ENCODE measurements at regions not wholly inside any gene's neighbourhood (a gene's known extent, or its start where the extent isn't known, plus 50 kb on each side); places are given as distances from the start of the nearest gene placed in this dataset.

GRCh38 chr22:27433585-27434190 is 367.9 kb downstream of the MN1 start:
- DNase-seq (ENCODE audit: low spot score), result no peak
- intact Hi-C loops (cut with DNase I), result no loop called here

- DNase-seq (ENCODE audit: low spot score), result no peak
- intact Hi-C loops (cut with DNase I), result no loop called here
These were observed 366.7 kb downstream of the MN1 start for GRCh38 chr22:27434898-27435297.

- DNase-seq (ENCODE audit: low spot score), result peak; percentile 88
- intact Hi-C loops (cut with DNase I), result no loop called here
These were observed 365.5 kb downstream of the MN1 start for GRCh38 chr22:27435844-27436576.

GRCh38 chr22:27436591-27436990 is 365.0 kb downstream of the MN1 start:
- DNase-seq (ENCODE audit: low spot score), result no peak
- intact Hi-C loops (cut with DNase I), result no loop called here

- no peak for DNase-seq (ENCODE audit: low spot score)
- intact Hi-C loops (cut with DNase I), result no loop called here
These were observed 364.0 kb downstream of the MN1 start for GRCh38 chr22:27437570-27437969.

- no peak for DNase-seq (ENCODE audit: low spot score)
- intact Hi-C loops (cut with DNase I), result no loop called here
These were observed 363.1 kb downstream of the MN1 start for GRCh38 chr22:27438271-27438980.

GRCh38 chr22:27439131-27439530 is 362.4 kb downstream of the MN1 start:
- intact Hi-C loops (cut with DNase I), result no loop called here
- no peak for DNase-seq (ENCODE audit: low spot score)

GRCh38 chr22:27440304-27440865 is 361.2 kb downstream of the MN1 start:
- intact Hi-C loops (cut with DNase I), result no loop called here
- DNase-seq (ENCODE audit: low spot score), result no peak

- no peak for DNase-seq (ENCODE audit: low spot score)
- intact Hi-C loops (cut with DNase I), result no loop called here
These were observed 359.7 kb downstream of the MN1 start for GRCh38 chr22:27441706-27442475.

- intact Hi-C loops (cut with DNase I), result no loop called here
- DNase-seq (ENCODE audit: low spot score), result no peak
These were observed 358.2 kb downstream of the MN1 start for GRCh38 chr22:27443306-27443705.

- DNase-seq (ENCODE audit: low spot score), result no peak
- intact Hi-C loops (cut with DNase I), result no loop called here
These were observed 355.7 kb downstream of the MN1 start for GRCh38 chr22:27445881-27446280.

GRCh38 chr22:27447289-27447688 is 354.3 kb downstream of the MN1 start:
- intact Hi-C loops (cut with DNase I), result no loop called here
- DNase-seq (ENCODE audit: low spot score), result no peak

GRCh38 chr22:27450448-27450847 is 351.1 kb downstream of the MN1 start:
- no peak for DNase-seq (ENCODE audit: low spot score)
- intact Hi-C loops (cut with DNase I), result no loop called here

GRCh38 chr22:27452245-27452644 is 349.3 kb downstream of the MN1 start:
- intact Hi-C loops (cut with DNase I), result no loop called here
- DNase-seq (ENCODE audit: low spot score), result no peak

- intact Hi-C loops (cut with DNase I), result no loop called here
- DNase-seq (ENCODE audit: low spot score), result no peak
These were observed 348.6 kb downstream of the MN1 start for GRCh38 chr22:27452922-27453321.

- intact Hi-C loops (cut with DNase I), result no loop called here
These were observed 347.8 kb downstream of the MN1 start for GRCh38 chr22:27453725-27454124.

GRCh38 chr22:27454807-27455450 is 346.6 kb downstream of the MN1 start:
- no peak for DNase-seq (ENCODE audit: low spot score)
- intact Hi-C loops (cut with DNase I), result no loop called here

More at GRCh38 chr22:27453725-27454124, 347.8 kb downstream of the MN1 start:
- DNase-seq (ENCODE audit: low spot score), result no peak

GRCh38 chr22:27455526-27455925 is 346.0 kb downstream of the MN1 start:
- intact Hi-C loops (cut with DNase I), result no loop called here
- no peak for DNase-seq (ENCODE audit: low spot score)
